Uterus (tissue), 2 donors: ENCODE measurements at regions not wholly inside any gene's neighbourhood (a gene's known extent, or its start where the extent isn't known, plus 50 kb on each side); places are given as distances from the start of the nearest gene placed in this dataset.

ENCODE experiments used
- POLR2A ChIP-seq, 2 donors: fragments of 450-650 bp; IDR thresholded peaks; one replicate each; pipeline ENCODE4 v1.6.1; 2016; ENCODE audit warnings: antibody characterized with exemption in 2 of 2, mild to moderate bottlenecking in 1 of 2, moderate library complexity in 1 of 2
- TF ChIP-seq, protein P1 (sequence below), 4 experiments: fragments of 200-600 bp in 2 of 4; fragments of 450-650 bp in 2 of 4; sonication (generic) in 2 of 4; IDR thresholded peaks; one replicate each; pipeline ENCODE4 v1.5.1; 2016 to 2019; ENCODE audit warnings: antibody characterized with exemption in 4 of 4, mild to moderate bottlenecking in 2 of 4, moderate library complexity in 1 of 4

- TF ChIP-seq, protein P1, sequence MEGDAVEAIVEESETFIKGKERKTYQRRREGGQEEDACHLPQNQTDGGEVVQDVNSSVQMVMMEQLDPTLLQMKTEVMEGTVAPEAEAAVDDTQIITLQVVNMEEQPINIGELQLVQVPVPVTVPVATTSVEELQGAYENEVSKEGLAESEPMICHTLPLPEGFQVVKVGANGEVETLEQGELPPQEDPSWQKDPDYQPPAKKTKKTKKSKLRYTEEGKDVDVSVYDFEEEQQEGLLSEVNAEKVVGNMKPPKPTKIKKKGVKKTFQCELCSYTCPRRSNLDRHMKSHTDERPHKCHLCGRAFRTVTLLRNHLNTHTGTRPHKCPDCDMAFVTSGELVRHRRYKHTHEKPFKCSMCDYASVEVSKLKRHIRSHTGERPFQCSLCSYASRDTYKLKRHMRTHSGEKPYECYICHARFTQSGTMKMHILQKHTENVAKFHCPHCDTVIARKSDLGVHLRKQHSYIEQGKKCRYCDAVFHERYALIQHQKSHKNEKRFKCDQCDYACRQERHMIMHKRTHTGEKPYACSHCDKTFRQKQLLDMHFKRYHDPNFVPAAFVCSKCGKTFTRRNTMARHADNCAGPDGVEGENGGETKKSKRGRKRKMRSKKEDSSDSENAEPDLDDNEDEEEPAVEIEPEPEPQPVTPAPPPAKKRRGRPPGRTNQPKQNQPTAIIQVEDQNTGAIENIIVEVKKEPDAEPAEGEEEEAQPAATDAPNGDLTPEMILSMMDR (IDR thresholded peaks at IDR 0.05), result no peak
- no peak for TF ChIP-seq POLR2A (IDR thresholded peaks at IDR 0.05)
These were observed 216.8 kb upstream of the KLF6 start for GRCh38 chr10:4001811-4002210.
